ENCODE measurements at regions not wholly inside any gene's neighbourhood (a gene's known extent, or its start where the extent isn't known, plus 50 kb on each side); places are given as distances from the start of the nearest gene placed in this dataset.

GRCh38 chr5:175236176-175236575 lies 207.8 kb downstream of the DRD1 start:
- DNase-seq = no peak

- DNase-seq = no peak
Measured at GRCh38 chr5:175235251-175235960, 208.6 kb downstream of the DRD1 start.

DNA sequence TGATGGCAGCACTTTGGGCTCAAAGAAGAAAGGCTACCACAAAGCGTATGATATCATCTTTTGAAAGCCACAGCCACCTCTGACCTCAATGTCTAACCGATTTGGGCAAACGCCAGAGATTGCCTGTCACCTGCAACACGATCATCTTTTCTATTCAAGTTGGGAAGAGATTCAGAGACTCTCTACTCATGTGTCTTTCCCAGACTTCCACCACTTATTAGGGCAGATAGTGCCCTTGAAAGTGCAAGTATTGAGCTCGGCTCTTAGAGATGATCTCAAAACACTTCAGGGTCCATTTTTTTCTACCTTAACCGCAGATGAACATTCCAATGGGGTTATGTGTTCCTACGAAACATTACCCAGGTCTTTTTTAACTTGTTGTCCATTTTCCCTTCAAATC lies 213.7 kb downstream of the DRD1 start:
- no peak for DNase-seq

GRCh38 chr5:175226506-175226905 lies 217.5 kb downstream of the DRD1 start:
- DNase-seq = no peak

GRCh38 chr5:175223291-175223690 lies 220.7 kb downstream of the DRD1 start:
- no peak for DNase-seq

- DNase-seq = no peak
Measured at GRCh38 chr5:175222621-175223020, 221.4 kb downstream of the DRD1 start.

- no peak for DNase-seq
Measured at GRCh38 chr5:175220549-175220948, 223.4 kb downstream of the DRD1 start.

DNA sequence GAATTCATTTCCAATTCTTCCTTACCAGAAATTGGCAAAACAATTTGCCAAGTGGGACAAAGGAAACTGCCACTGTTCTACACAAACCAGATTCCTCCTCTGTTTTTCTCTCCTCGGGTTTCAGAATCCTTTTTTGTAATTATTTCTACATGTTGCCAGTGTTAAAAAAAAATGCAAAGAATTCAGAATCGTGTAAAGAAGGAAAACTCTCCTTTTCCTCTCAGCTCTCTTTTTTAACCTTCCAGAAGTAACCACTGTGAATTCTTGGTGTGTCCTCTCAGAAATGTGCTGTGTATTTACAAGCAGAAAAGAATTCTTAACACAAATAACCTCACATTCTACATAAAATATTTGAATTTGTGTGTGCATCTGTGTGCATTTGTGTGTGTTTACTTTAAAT lies 224.6 kb downstream of the DRD1 start:
- no peak for DNase-seq

DNA sequence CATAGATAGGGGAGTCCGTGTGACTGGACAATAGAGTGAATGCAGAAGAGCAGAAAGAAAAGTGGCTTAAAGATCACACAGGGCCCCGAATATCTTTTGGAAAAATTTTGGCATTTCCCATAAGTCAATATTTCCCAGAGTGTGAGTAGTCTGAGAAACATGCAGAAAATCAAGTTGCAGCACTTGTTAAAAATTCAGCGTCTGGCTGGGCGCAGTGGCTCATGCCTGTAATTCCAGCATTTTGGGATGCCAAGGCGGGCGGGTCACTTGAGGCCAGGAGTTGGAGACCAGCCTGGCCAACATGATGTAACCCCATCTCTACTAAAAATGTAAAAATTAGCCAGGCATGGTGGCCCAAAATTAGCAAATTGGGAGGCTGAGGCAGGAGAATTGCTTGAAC lies 227.0 kb downstream of the DRD1 start:
- no peak for DNase-seq

- DNase-seq = no peak
Measured at GRCh38 chr5:175215906-175216305, 228.1 kb downstream of the DRD1 start.

DNA sequence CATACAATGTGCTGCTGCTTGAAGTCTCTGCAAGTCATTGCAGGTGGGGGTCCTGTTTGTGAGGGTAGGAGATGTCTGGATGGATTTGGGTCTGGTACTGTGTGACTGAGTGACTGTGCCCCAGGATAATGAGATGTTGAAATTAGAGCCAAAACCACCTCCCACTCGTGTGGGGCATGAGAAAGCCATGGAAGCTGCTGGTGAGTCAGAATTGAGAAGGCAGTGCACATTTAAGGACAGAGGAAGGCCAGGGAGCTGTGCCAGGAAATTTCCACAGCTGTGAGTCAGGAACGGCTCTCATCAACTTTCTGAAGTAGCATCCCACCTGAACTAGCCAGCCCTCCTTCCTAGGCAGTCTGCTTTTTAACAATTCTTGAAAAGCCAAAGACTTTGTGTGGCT lies 229.8 kb downstream of the DRD1 start:
- no peak for DNase-seq

DNA sequence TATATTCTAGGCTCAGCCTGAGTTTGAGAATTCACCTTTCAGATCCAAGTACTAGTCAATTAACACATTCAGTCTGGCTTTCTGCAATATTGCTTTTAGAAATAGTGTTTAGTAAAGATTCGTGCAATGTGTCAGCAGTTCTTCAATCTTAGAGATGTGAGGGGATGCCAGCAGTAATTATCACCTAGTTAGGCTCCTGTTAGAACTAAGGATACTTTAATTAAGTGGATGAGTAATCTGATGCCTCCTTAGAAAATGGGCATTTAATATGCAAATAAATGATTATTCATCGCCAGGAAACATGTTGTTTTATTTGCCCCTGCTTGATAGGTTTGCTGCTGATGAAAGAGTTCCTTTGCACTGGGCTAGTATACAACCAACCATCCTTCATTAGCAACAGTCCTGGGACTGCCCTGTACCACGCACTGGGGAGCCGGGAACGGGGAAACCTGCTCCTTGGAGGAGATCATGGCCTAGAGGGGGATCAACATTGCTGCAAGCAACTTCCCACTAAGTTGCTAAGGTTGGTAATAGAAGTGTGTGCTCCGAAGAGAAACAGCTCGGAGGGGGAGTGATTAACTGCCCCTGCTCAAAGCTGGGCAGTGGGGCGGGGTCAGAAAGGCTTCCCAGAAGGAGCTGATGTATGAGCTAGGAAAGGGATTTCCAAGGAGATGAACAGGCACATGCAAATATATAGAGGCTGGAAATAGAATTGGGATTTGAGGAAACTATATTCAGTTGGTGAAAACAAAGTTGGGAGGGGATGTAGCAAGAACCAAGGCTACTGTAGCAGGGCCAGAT lies 231.8 kb downstream of the DRD1 start:
- DNase-seq = no peak

DNA sequence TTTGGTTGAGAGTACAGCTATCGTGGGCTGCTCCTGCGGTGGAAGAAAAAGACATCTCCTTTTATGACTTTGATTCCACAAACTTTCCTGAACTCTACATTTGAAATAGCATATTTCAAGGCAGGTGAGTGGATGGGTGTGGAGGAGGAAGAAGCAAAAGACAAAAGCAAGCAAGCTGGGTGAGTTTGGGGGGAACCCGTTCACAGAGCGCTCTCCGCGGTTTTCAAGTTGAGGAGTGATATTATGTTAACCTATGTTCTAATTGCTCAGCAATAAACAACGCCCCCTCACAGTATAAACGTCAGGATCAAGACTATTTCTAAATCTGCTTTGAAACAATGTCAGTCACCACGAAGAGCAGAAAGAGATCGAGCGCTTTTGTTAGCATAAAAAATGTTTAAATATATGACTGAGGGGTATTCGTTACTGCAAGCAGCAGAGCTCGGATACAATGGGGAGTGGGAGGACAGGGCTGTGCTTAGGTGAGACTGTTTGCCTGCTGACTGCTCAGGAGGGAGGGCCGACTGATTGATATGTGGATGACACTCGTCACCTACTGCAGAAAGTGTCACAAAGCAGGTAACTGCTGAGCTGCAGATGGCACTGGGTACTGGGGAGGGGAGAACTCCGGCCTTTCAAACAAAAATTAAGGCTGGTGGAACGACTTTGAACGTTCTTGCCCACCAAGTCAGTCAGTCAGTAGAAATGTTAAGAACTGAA lies 236.5 kb downstream of the DRD1 start:
- no peak for DNase-seq

- DNase-seq = no peak
Measured at GRCh38 chr5:175206669-175207068, 237.3 kb downstream of the DRD1 start.

DNA sequence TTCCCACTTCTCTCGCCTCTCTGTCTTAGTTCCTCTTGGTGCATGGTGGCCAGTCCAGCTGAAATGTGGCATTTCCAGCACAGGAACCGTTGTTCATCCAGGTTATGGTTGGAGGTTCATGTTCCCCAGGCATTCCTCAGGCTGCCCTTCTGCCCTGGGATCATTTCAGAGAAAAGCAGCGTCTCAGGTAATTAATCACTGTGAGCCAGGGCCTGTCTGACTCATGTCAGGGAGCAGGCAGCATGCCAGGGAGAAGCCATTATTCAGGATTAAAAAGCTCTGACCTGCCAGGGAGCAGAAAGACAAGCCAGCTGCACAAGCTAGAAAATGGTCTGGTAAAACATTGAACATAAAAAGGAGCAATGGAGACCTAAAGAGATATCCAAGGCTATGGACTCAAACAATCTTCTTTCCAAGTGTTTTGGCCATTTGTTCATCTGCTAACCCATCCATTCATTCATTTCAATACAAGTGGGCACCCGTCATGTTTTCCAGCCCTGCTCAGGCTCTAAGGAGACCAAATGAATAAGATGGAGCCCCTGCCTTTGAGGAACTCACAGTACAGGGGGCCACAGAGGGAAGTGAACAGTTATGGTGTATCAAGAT lies 241.4 kb downstream of the DRD1 start:
- DNase-seq = no peak

GRCh38 chr5:175201393-175201792 lies 242.6 kb downstream of the DRD1 start:
- DNase-seq = no peak

DNA sequence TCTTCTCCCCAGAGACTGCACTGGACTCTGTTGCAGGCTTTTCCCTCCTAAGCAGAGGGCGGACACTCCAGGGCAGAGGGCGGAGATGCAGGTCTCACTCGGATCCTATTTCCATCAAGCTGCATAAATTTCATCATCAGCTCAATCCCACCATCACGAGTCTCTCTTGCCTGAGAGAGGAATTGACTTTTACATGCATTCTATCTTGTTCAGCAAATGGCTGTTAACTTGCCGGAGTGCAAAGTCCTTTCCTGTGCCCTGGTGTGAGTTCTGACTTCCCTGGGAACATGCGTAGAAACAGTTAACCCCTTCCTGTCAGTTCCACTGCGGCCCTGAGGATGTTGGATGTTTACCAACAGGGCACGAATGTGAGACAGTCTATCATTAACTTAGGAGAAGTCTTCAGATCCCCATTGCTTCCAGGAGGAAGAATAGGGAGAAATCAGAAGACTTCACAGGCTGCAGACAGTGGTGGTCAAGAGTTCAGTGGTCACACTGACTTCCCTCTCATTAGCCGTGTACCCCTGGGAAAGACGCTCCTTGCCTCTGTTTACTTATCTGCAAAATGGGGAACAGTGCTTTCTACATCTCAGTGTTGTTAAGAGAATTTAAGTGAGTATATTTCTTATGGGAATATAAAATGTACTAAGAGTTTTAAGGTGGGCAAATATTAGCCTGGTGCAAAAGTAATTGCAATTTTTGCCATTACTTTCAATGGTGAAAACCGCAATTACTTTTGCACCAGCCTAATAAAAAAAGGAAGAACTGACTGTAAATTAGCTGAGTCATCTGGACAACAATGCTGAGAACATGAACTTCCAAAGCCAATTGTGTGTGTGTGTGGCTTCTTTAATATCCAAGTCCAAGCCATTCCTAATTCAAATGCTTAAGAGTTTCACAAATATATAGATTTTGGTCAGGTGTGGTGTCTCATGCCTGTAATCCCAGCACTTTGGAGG lies 248.0 kb downstream of the DRD1 start:
- no peak for DNase-seq

GRCh38 chr5:175181331-175181730 lies 262.7 kb downstream of the DRD1 start:
- DNase-seq = no peak

DNA sequence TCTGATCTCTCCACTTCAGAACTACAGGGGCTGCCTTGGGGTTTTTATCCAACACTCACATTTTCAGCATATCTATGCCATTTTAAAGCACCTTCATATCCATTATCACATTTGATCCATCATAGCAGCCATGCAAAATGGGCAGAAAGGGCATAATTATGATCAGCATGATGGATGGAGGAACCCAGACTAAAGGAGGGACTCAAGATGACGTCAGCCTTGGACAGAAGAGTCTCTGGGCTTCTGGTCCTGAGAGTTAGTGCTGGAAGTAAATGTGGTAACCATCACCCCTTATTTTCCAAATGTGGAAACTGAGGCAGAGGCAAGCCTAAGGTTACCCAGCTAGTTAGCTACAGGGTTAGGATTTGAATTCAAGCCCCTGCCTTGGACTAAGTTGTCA lies 273.1 kb downstream of the DRD1 start:
- no peak for DNase-seq

DNA sequence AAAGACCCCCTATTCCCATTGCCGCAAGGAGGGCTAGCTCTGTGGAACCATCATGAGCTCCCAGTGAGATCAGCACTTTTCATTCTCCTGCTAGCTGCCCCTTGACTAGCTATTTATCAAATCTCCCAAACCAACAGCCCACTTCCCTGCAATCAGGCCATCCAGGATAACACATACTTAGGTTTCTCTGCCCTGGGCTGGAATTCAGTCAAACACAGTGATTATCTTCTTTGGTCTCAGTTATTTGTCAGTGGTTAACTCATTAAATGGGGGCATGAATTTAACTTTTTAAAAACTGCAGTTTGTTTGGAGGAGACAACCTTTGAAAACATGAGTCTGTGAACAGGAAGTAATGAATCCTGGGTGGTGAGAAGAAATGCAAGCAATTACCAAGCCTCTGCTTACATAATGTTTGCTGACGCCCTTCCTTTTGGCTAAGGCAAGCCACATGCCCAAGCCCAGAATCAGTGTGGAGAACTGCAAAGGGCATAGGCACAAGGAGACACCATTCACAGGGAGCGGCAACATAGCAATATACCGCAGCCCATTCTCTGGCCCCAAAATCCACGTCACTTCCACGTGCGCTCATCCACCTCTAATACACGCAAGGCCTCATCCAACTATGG lies 275.0 kb downstream of the DRD1 start:
- DNase-seq = no peak

GRCh38 chr5:175166026-175166425 lies 278.0 kb downstream of the DRD1 start:
- no peak for DNase-seq
